Pancreas (tissue), 10 donors: ENCODE measurements at regions not wholly inside any gene's neighbourhood (a gene's known extent, or its start where the extent isn't known, plus 50 kb on each side); places are given as distances from the start of the nearest gene placed in this dataset.

Experiments used
- ATAC-seq, 4 donors: fragments of 200-7000 bp; cut with Tn5 transposase; one replicate each; pipeline versions ENCODE4 v1.8.0 to v1.9.1; 2020; ENCODE audit warnings: mild to moderate bottlenecking in 4 of 4, moderate library complexity in 4 of 4
- DNase-seq, 6 donors: peaks; one replicate each; pipeline ENCODE4 v3.0.0-alpha.2; 2020
- FAIRE-seq: peaks from 2 replicates; lab custom pipeline; 2012; peaks lifted over from hg19 to GRCh38; lab: Jason Lieb, UNC
- H3K27ac ChIP-seq, 4 donors: fragments of 200-600 bp; sonication (generic); 1 replicate in 3 of 4; 2 replicates in 1 of 4; pipeline versions ENCODE4 v1.5.0 to v1.8.0; 2020
- H3K27me3 ChIP-seq, 4 donors: fragments of 200-600 bp; one replicate each; pipeline ENCODE4 v1.8.0; 2021
- H3K36me3 ChIP-seq, 3 donors: fragments of 200-600 bp; sonication (generic) in 1 of 3; one replicate each; pipeline versions ENCODE4 v1.5.0 to v1.8.0; 2020 to 2021
- H3K4me1 ChIP-seq, 3 donors: fragments of 200-600 bp; one replicate each; pipeline ENCODE4 v1.8.0; 2021
- H3K4me3 ChIP-seq, 4 donors: fragments of 200-600 bp; sonication (generic) in 2 of 4; one replicate each; pipeline versions ENCODE4 v1.5.0 to v1.8.0; 2020 to 2021
- H3K9me3 ChIP-seq, 4 donors: fragments of 200-600 bp; one replicate each; pipeline ENCODE4 v1.8.0; 2021
- CTCF ChIP-seq, 4 donors: fragments of 200-600 bp; sonication (generic) in 3 of 4; IDR thresholded peaks; one replicate each; pipeline versions ENCODE4 v1.5.0 to v1.8.0; 2021; ENCODE audit warnings: antibody characterized with exemption in 4 of 4
- WGBS, 2 donors: extraction: QIAGEN DNeasy Blood & Tissue Kit; methylation state at CpG; one replicate each; pipeline ENCODE4 v1.1.7; 2013; 5-methylcytosine and 5-hydroxymethylcytosine counted together
- intact Hi-C, 3 donors: fragments of 100-400 bp; cut with DNase I; formaldehyde crosslinking; loops; one replicate each; pipeline versions ENCODE4 v1.11.1 to v1.14.2; 2022
- donor health status: healthy with polysubstance abuse.
- donor health status: DM: no; HTN: no; CAD: no; lungs with moderate emphysema.
- donor health status: DM: no; HTN: no; CAD: no.
- donor health status: control.
- donor health status: control.
- donor health status: Bipolar disorder and iron deficiency.
- donor health status: DM: yes; HTN: yes; CAD: no.
- donor health status: DM: no; HTN: no; CAD: no.
- donor health status: DM: no; HTN: no; CAD: no.
- donor health status: DM: yes; HTN: yes; CAD: no.

GRCh38 chr3:44058022-44058867 is 183.4 kb upstream of the TOPAZ1 start:
- Histone ChIP-seq H3K4me1 (no peaks in the 10 kb centered on the region), H3K9me3 (no peaks in the 10 kb centered on the region), H3K27ac (no peak overlapping the region), H3K36me3 (no peaks in the 10 kb centered on the region), H3K27me3 (no peaks in the 10 kb centered on the region), H3K4me3 (no peak overlapping the region)
- 25 to 28% methylated on average over 15 of the region's 15 CpGs for WGBS, 2 donors
- DNase-seq (no peak), FAIRE-seq (no peak), ATAC-seq (peak in 1 of 4 donors; percentile 23)
- intact Hi-C loops: no loop called here
- TF ChIP-seq CTCF (IDR thresholded peaks at IDR 0.05): no peak

- ATAC-seq (no peak), FAIRE-seq (no peak), DNase-seq (no peak)
- Histone ChIP-seq H3K36me3 (no peaks in the 10 kb centered on the region), H3K4me1 (no peaks in the 10 kb centered on the region), H3K27ac (no peak overlapping the region), H3K4me3 (no peak overlapping the region), H3K27me3 (no peaks in the 10 kb centered on the region), H3K9me3 (no peaks in the 10 kb centered on the region)
- WGBS, 2 donors: 41 to 54% methylated on average over 5 of the region's 5 CpGs
- intact Hi-C loops: no loop called here
- TF ChIP-seq CTCF (IDR thresholded peaks at IDR 0.05): no peak
Measured at GRCh38 chr3:44058868-44059203, 182.8 kb upstream of the TOPAZ1 start.

- no peak overlapping the region for H3K27ac ChIP-seq
- DNase-seq (no peak), ATAC-seq (no peak), FAIRE-seq (no peak)
- WGBS, 2 donors: 37 to 41% methylated on average over 5 of the region's 5 CpGs
- H3K36me3 ChIP-seq: no peaks in the 10 kb centered on the region
- H3K9me3 ChIP-seq: no peaks in the 10 kb centered on the region
- intact Hi-C loops: no loop called here
- no peaks in the 10 kb centered on the region for H3K27me3 ChIP-seq
- no peak for TF ChIP-seq CTCF (IDR thresholded peaks at IDR 0.05)
- H3K4me3 ChIP-seq: no peak overlapping the region
- no peaks in the 10 kb centered on the region for H3K4me1 ChIP-seq
Measured at GRCh38 chr3:44060164-44060563, 181.5 kb upstream of the TOPAZ1 start.

GRCh38 chr3:44061268-44061667 is 180.4 kb upstream of the TOPAZ1 start:
- FAIRE-seq: no peak
- WGBS, 2 donors: 52 to 65% methylated on average over 3 of the region's 3 CpGs

More at GRCh38 chr3:44061268-44061667, 180.4 kb upstream of the TOPAZ1 start:
- Histone ChIP-seq H3K4me3 (no peak overlapping the region), H3K4me1 (no peaks in the 10 kb centered on the region), H3K9me3 (no peaks in the 10 kb centered on the region), H3K36me3 (no peaks in the 10 kb centered on the region), H3K27me3 (no peaks in the 10 kb centered on the region), H3K27ac (no peak overlapping the region)
- intact Hi-C loops: no loop called here
- no peak for TF ChIP-seq CTCF (IDR thresholded peaks at IDR 0.05)
- DNase-seq (no peak), ATAC-seq (no peak)
